C1 segment of cervical spinal cord (tissue), 14 donors: ENCODE measurements at regions not wholly inside any gene's neighbourhood (a gene's known extent, or its start where the extent isn't known, plus 50 kb on each side); places are given as distances from the start of the nearest gene placed in this dataset.
"Not testable (repeated sequence)": the region's sequence is repeated elsewhere in the genome, so short reads cannot be mapped to it uniquely, and the experiment has no call there.

Experiments
- DNase-seq, 14 donors: peaks; one replicate each; lab custom pipeline; 2025; lab: John Stamatoyannopoulos, UW

GRCh38 chr3:3335903-3336302 is 156.4 kb upstream of the CRBN start:
- DNase-seq: no peak

GRCh38 chr3:3334491-3334890 is 155.0 kb upstream of the CRBN start:
- DNase-seq: no peak

GRCh38 chr3:3333571-3333970 is 154.1 kb upstream of the CRBN start:
- DNase-seq: no peak

GRCh38 chr3:3316521-3316920 is 137.0 kb upstream of the CRBN start:
- DNase-seq: no peak

- DNase-seq: no peak
Observed at GRCh38 chr3:3315846-3316245, 136.4 kb upstream of the CRBN start.

- peak in 4 of 14 donors; percentile 2 to 13 (median 4) for DNase-seq
Observed at GRCh38 chr3:3309887-3310286, 130.4 kb upstream of the CRBN start.

GRCh38 chr3:3308809-3309208 is 129.3 kb upstream of the CRBN start:
- no peak for DNase-seq

GRCh38 chr3:3307491-3307890 is 128.0 kb upstream of the CRBN start:
- no peak for DNase-seq

GRCh38 chr3:3305841-3306240 is 126.3 kb upstream of the CRBN start:
- DNase-seq: no peak

- DNase-seq: no peak
Observed at GRCh38 chr3:3305084-3305483, 125.6 kb upstream of the CRBN start.

- DNase-seq: no peak
Observed at GRCh38 chr3:3303636-3304035, 124.1 kb upstream of the CRBN start.

- DNase-seq: no peak
Observed at GRCh38 chr3:3302964-3303363, 123.5 kb upstream of the CRBN start.

GRCh38 chr3:3301476-3301875 is 122.0 kb upstream of the CRBN start:
- DNase-seq: no peak

GRCh38 chr3:3296979-3297381 is 117.5 kb upstream of the CRBN start:
- DNase-seq: no peak

GRCh38 chr3:3295586-3295985 is 116.1 kb upstream of the CRBN start:
- no peak for DNase-seq

- not testable (repeated sequence) for DNase-seq
Observed at GRCh38 chr3:3291756-3292283, 112.3 kb upstream of the CRBN start.

GRCh38 chr3:3288255-3288654 is 108.8 kb upstream of the CRBN start:
- DNase-seq: no peak

- DNase-seq: no peak
Observed at GRCh38 chr3:3286014-3286413, 106.5 kb upstream of the CRBN start.

- no peak for DNase-seq
Observed at GRCh38 chr3:3281024-3281423, 101.5 kb upstream of the CRBN start.

GRCh38 chr3:3280396-3280795 is 100.9 kb upstream of the CRBN start:
- DNase-seq: no peak

- DNase-seq: no peak
Observed at GRCh38 chr3:3278073-3278472, 98.6 kb upstream of the CRBN start.

- DNase-seq: no peak
Observed at GRCh38 chr3:3276630-3277029, 97.1 kb upstream of the CRBN start.

GRCh38 chr3:3264796-3265195 is 85.3 kb upstream of the CRBN start:
- DNase-seq: no peak

GRCh38 chr3:3260870-3261269 is 81.4 kb upstream of the CRBN start:
- DNase-seq: no peak
